Gastroesophageal sphincter (tissue), 3 donors: ENCODE measurements at regions not wholly inside any gene's neighbourhood (a gene's known extent, or its start where the extent isn't known, plus 50 kb on each side); places are given as distances from the start of the nearest gene placed in this dataset.

Experiments
- CTCF ChIP-seq, 4 experiments: fragments of 200-600 bp in 2 of 4; fragments of 450-650 bp in 2 of 4; sonication (generic) in 1 of 4; IDR thresholded peaks; one replicate each; pipeline ENCODE4 v1.5.1; 2017 to 2019; ENCODE audit warnings: antibody characterized with exemption in 4 of 4, mild to moderate bottlenecking in 2 of 4, moderate library complexity in 2 of 4
- EP300 ChIP-seq: sonication (generic); formaldehyde crosslinking; IDR thresholded peaks from one replicate; pipeline ENCODE4 v1.6.1; 2017; ENCODE audit warnings: antibody characterized with exemption, mild to moderate bottlenecking
- POLR2A ChIP-seq, 2 donors: fragments of 450-650 bp; IDR thresholded peaks; one replicate each; pipeline ENCODE4 v1.6.1; 2017; ENCODE audit warnings: antibody characterized with exemption in 2 of 2, mild to moderate bottlenecking in 2 of 2, moderate library complexity in 1 of 2

GRCh38 chr13:70237131-70237530, 128.9 kb upstream of the KLHL1 start:
- no peak for TF ChIP-seq CTCF (IDR thresholded peaks at IDR 0.05)
- no peak for TF ChIP-seq EP300
- no peak for TF ChIP-seq POLR2A (IDR thresholded peaks at IDR 0.05)
